WERI-Rb-1 (cell line): ENCODE measurements at regions not wholly inside any gene's neighbourhood (a gene's known extent, or its start where the extent isn't known, plus 50 kb on each side); places are given as distances from the start of the nearest gene placed in this dataset.

Experiments used
- DNase-seq: peaks from one replicate; pipeline ENCODE4 v3.0.0-alpha.2; 2020
- H3K27ac ChIP-seq: fragments of 250-450 bp; sonication (Bioruptor Pico); 2 replicates; pipeline ENCODE4 v1.5.1; 2020; ENCODE audit warnings: mild to moderate bottlenecking, moderate library complexity
- H3K27me3 ChIP-seq: fragments of 250-450 bp; sonication (Bioruptor Pico); 2 replicates; pipeline ENCODE4 v1.5.1; 2021; ENCODE audit warnings: mild to moderate bottlenecking, low read depth, moderate library complexity; ENCODE audit not compliant: insufficient read depth, severe bottlenecking
- H3K36me3 ChIP-seq: fragments of 250-450 bp; sonication (Bioruptor Pico); 2 replicates; pipeline ENCODE4 v1.5.1; 2020; ENCODE audit warnings: mild to moderate bottlenecking, moderate library complexity
- H3K4me3 ChIP-seq: 2 replicates; pipeline ENCODE4 v1.5.1; 2011; ENCODE audit warnings: low read depth, mild to moderate bottlenecking, control low read depth, low read length
- H3K9me3 ChIP-seq: fragments of 250-450 bp; sonication (Bioruptor Pico); 2 replicates; pipeline ENCODE4 v1.5.1; 2021; ENCODE audit warnings: mild to moderate bottlenecking, moderate library complexity; ENCODE audit not compliant: severe bottlenecking
- TF ChIP-seq, protein P1 (sequence below): IDR thresholded peaks from 2 replicates; pipeline ENCODE4 v1.5.1; 2011; ENCODE audit warnings: low read depth, mild to moderate bottlenecking, control low read depth, inconsistent platforms, low read length

DNA sequence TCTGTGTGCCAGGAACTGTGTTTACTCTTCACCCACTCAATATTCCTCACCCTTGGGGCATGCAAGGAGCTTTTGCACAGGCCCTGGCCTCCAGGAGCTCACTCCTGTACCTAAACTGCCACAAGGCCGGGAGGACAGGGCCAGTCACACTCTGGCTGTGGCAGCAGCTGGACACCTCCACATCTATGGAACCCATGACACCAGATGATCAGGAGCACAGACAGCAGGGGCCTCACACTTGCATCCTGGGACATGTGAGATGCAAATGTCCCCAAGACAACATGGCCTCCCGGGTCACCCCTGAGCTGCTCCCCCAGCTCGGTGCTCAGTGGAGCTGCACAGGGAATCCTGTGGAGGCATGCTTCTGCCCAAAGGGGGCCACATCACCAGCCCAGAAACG lies 61.8 kb upstream of the SLC66A3 start:
- Histone ChIP-seq H3K27ac (no peak overlapping the region), H3K4me3 (no peak overlapping the region), H3K36me3 (no peaks in the 10 kb centered on the region), H3K27me3 (no peaks in the 10 kb centered on the region), H3K9me3 (no peaks in the 10 kb centered on the region)
- TF ChIP-seq, protein P1, sequence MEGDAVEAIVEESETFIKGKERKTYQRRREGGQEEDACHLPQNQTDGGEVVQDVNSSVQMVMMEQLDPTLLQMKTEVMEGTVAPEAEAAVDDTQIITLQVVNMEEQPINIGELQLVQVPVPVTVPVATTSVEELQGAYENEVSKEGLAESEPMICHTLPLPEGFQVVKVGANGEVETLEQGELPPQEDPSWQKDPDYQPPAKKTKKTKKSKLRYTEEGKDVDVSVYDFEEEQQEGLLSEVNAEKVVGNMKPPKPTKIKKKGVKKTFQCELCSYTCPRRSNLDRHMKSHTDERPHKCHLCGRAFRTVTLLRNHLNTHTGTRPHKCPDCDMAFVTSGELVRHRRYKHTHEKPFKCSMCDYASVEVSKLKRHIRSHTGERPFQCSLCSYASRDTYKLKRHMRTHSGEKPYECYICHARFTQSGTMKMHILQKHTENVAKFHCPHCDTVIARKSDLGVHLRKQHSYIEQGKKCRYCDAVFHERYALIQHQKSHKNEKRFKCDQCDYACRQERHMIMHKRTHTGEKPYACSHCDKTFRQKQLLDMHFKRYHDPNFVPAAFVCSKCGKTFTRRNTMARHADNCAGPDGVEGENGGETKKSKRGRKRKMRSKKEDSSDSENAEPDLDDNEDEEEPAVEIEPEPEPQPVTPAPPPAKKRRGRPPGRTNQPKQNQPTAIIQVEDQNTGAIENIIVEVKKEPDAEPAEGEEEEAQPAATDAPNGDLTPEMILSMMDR, result 0 out of 2 replicates have a peak, but pooled peaks have one; percentile 6
- no peak for DNase-seq

GRCh38 chr2:11094021-11094810 lies 61.1 kb upstream of the SLC66A3 start:
- H3K27me3 ChIP-seq, result no peaks in the 10 kb centered on the region
- no peak for DNase-seq
- no peaks in the 10 kb centered on the region for H3K9me3 ChIP-seq
- H3K27ac ChIP-seq, result no peak overlapping the region
- no peak overlapping the region for H3K4me3 ChIP-seq
- no peaks in the 10 kb centered on the region for H3K36me3 ChIP-seq
- TF ChIP-seq, protein P1, result no peak

GRCh38 chr2:11096591-11096990 lies 58.7 kb upstream of the SLC66A3 start:
- H3K9me3 ChIP-seq, result peaks cover 3% of the 10 kb centered on the region
- DNase-seq, result no peak
- H3K27ac ChIP-seq, result no peak overlapping the region
- H3K36me3 ChIP-seq, result no peaks in the 10 kb centered on the region
- TF ChIP-seq, protein P1, result no peak
- no peak overlapping the region for H3K4me3 ChIP-seq
- H3K27me3 ChIP-seq, result no peaks in the 10 kb centered on the region

- DNase-seq, result no peak
- Histone ChIP-seq H3K36me3 (no peaks in the 10 kb centered on the region), H3K27ac (no peak overlapping the region), H3K27me3 (no peaks in the 10 kb centered on the region), H3K9me3 (peaks cover 3% of the 10 kb centered on the region), H3K4me3 (no peak overlapping the region)
- TF ChIP-seq, protein P1, result no peak
These were observed 58.1 kb upstream of the SLC66A3 start for GRCh38 chr2:11097038-11097720.

DNA sequence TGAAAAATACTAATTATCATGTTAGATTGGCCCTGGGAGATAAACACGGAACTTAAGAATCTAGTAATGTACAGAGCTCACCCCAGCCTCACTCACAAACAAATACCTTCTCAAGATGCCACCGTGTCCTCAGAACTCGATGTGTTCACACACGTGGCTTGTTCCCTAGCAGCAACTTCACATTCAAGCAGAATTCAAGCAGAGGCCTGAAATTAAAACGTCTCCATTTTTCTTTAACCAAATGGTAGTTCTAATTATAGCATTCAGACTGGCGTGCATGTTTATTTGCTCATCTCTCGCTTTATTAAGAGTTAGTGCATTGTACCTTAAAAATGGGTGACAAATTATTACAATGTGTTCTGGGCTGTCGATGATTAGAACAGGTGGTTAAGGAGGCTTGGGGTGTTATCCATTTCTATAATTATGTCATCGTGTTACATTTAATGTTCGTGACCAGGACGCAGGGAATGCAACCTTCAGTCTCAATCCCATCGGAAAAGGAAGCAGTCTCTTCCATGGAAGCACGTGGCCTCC lies 57.3 kb upstream of the SLC66A3 start:
- Histone ChIP-seq H3K27me3 (no peaks in the 10 kb centered on the region), H3K27ac (no peak overlapping the region), H3K36me3 (no peaks in the 10 kb centered on the region), H3K4me3 (no peak overlapping the region), H3K9me3 (peaks cover 3% of the 10 kb centered on the region)
- TF ChIP-seq, protein P1, result no peak
- DNase-seq, result no peak
